NT2/D1 (cell line): ENCODE measurements at regions not wholly inside any gene's neighbourhood (a gene's known extent, or its start where the extent isn't known, plus 50 kb on each side); places are given as distances from the start of the nearest gene placed in this dataset.

Experiments used
- SUZ12 ChIP-seq: IDR thresholded peaks from 2 replicates; pipeline ENCODE4 v1.6.1; 2011; ENCODE audit not compliant: insufficient read length, insufficient read depth; ENCODE audit errors: extremely low read depth
- YY1 ChIP-seq: IDR thresholded peaks from 2 replicates; pipeline ENCODE4 v1.6.1; 2011; ENCODE audit not compliant: insufficient read length, insufficient read depth

DNA sequence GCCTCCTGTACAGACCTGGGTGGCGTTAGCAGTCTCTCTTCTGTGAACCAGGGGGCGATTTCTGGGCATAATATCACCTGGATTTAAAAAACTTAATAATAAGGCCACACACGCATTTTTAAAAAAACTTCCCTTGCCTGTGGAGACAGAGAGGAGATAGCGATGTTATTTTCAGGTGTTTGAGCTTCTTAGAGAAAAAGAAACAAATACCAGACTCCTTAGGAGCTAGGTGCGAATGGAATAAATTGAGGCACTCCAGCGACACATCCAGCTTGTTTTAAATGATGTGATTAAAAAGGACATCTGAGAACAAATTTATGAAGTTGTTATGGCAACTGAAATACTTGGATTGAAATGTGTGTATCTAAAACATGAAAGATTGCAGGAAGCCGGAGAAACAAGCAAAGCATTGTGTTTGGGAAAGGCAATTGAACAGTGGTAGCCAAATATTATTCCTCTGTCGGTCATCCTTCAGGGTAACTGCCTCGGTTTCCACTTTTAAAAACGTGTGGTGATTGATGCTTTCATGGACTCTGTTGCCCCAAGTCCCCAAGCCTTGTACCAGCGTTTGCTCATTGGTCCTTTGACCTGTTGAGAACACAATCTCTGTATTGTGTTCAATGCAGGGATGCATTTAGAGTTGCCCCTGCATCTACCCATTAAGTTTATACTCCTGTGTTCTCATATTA lies 158.7 kb downstream of the TM9SF2 start:
- TF ChIP-seq SUZ12 (no peak), YY1 (no peak)
